Esophagus squamous epithelium (tissue), 4 donors: ENCODE measurements at regions not wholly inside any gene's neighbourhood (a gene's known extent, or its start where the extent isn't known, plus 50 kb on each side); places are given as distances from the start of the nearest gene placed in this dataset.

Experiments used
- CTCF ChIP-seq, 6 experiments: fragments of 450-650 bp in 4 of 6; fragments of 200-600 bp in 2 of 6; sonication (generic) in 2 of 6; IDR thresholded peaks; one replicate each; pipeline ENCODE4 v1.5.1; 2016 to 2019; ENCODE audit warnings: antibody characterized with exemption in 6 of 6, mild to moderate bottlenecking in 4 of 6, moderate library complexity in 4 of 6
- POLR2A ChIP-seq, 4 donors: fragments of 450-650 bp; IDR thresholded peaks; one replicate each; pipeline ENCODE4 v1.6.1; 2017; ENCODE audit warnings: antibody characterized with exemption in 4 of 4, mild to moderate bottlenecking in 4 of 4, moderate library complexity in 3 of 4

GRCh38 chr13:26487781-26488180, 69.7 kb upstream of the WASF3 start:
- TF ChIP-seq POLR2A (IDR thresholded peaks at IDR 0.05) (no peak), CTCF (IDR thresholded peaks at IDR 0.05) (no peak)
